Activated CD8-positive, alpha-beta memory T cell treated with anti-CD3 and anti-CD28 coated beads, Interleukin-2, amount 50 U/mL, for 48 hours (primary cell): ENCODE measurements at regions not wholly inside any gene's neighbourhood (a gene's known extent, or its start where the extent isn't known, plus 50 kb on each side); places are given as distances from the start of the nearest gene placed in this dataset.

ENCODE experiments used
- DNase-seq: peaks from one replicate; pipeline ENCODE4 v3.0.0-alpha.2; 2020

DNA sequence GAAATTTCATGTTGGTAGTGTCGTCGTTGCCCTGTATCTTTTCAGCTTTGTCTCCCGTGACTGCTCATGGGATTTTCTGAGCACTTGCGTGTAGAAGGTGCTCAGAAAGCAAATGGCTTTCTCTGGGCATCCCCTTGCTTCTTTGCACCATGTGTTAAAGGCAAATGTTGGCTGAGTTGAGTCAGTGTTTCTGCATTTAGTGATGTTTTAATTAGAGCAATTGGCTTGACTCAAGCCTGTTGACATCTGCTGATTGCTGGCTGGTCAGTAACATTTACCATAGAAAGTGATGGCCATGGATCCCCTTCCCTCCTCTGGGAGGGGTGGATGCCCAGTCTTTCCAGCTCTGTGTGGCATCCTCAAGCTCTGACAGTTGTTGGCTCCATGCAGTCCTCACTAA, 187.2 kb upstream of the MPHOSPH6 start:
- no peak for DNase-seq

GRCh38 chr16:82350560-82350959, 180.5 kb upstream of the MPHOSPH6 start:
- no peak for DNase-seq

DNA sequence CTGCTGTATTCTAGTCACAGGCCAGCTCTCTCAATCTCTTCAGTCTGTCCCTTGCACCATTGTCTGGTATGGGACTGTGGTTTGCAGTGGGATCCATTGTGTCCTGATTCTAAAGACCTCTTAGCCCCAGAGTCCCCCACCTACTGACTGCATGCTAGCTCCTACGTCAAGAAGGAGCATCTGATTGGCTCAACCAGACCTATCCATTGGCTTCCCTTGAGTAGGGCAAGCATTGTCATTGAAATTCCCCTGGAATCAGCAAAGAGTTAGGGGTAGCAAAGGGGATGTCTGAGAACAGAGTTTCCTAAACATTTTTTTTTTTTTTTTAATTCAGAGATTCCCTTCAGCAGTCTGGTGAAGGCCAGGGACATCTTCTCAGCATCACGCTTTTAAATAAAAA, 175.3 kb upstream of the MPHOSPH6 start:
- no peak for DNase-seq

GRCh38 chr16:82344157-82344556, 174.1 kb upstream of the MPHOSPH6 start:
- DNase-seq = no peak

GRCh38 chr16:82341146-82341669, 171.2 kb upstream of the MPHOSPH6 start:
- DNase-seq = no peak

- DNase-seq = no peak
These were observed 170.5 kb upstream of the MPHOSPH6 start for GRCh38 chr16:82340531-82340930.

GRCh38 chr16:82337355-82337754, 167.3 kb upstream of the MPHOSPH6 start:
- no peak for DNase-seq

- no peak for DNase-seq
These were observed 162.1 kb upstream of the MPHOSPH6 start for GRCh38 chr16:82331974-82332750.

DNA sequence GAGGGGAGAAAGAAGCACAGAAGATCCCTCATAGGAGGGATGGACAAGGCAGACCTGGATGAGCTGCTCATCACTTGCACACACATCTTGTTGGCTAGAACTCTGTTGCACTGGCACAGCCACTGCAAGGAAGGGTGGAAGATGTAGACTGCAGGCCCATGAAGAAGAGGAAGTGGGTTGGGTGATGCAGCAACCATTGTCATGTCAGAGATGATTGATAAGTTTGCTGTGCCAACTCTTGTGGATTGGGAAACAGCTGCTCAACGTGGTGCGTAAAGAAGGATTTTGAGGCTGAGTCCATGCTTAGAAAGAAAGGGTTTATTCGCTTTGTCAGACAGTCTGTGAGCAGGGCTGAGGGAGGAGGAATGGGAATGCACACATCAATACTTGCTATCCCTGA, 161.4 kb upstream of the MPHOSPH6 start:
- no peak for DNase-seq

GRCh38 chr16:82329504-82330192, 159.6 kb upstream of the MPHOSPH6 start:
- no peak for DNase-seq

DNA sequence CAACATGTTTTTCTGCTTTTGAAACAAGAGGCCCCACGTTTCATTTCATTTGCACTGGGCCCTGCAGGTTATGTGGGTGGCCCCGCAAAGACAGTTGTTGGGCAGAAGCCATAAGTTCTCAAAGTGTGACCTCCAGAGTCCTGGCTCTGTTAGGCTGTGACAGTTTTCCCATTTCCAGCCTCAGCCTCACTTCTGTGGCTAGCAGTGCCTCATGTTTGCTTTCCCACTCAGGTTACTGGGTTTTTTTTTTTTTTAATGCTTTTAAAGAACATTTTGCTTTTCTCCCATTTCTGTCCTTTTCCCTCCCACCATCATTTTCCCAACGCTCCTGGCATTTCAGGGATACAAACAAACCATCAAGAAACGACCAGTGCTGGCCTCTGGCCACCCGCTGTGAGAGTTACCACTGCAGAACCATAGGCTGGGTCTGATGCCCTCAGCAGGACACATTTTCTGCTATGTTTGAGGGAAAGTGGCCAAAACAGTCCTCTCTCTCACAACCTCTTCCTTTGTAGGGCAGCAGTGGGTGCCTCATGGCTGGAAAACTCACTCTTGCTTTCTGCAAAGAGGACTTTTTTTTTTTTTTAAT, 159.0 kb upstream of the MPHOSPH6 start:
- DNase-seq = no peak

GRCh38 chr16:82323171-82323570, 153.1 kb upstream of the MPHOSPH6 start:
- DNase-seq = no peak

GRCh38 chr16:82322177-82322576, 152.2 kb upstream of the MPHOSPH6 start:
- DNase-seq = no peak

DNA sequence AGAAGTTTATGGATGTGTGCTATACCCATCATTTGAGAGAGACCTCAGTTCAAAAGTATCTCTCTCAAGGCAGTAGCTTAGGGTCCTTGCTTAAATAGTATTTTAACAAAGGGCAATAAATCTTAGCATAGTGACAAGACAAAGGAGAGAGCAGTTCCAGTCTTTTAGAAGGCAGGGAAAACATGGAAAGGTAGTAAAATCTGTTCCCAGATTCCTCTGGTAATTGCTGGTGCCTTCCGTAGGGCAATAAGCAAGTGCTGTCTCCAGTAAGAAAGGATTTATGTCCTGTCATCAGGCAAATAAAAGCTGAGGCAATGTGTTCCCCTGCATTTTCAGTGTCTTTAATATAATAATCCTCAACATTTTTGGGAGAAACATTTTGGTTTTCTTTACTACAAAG, 149.0 kb upstream of the MPHOSPH6 start:
- no peak for DNase-seq

GRCh38 chr16:82317411-82318167, 147.6 kb upstream of the MPHOSPH6 start:
- DNase-seq = no peak

DNA sequence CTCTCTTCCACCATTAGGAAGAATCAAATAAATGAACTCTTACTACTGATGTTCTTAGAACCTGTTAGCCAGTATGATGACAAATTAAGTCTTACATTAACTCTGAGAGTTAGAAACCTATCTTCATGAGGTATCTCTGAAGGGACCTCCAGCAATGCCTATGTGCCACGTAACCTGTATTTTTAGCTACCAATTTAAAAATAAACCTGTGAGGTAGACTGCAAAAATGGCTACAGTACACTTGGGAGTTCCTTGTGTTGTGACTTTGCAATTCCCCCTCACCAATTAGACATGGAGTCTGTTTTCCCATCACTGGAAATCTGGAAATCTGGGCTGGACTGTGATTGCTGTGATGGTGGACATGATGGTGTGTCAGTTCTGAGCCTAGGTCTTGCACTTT, 143.7 kb upstream of the MPHOSPH6 start:
- DNase-seq = no peak

DNA sequence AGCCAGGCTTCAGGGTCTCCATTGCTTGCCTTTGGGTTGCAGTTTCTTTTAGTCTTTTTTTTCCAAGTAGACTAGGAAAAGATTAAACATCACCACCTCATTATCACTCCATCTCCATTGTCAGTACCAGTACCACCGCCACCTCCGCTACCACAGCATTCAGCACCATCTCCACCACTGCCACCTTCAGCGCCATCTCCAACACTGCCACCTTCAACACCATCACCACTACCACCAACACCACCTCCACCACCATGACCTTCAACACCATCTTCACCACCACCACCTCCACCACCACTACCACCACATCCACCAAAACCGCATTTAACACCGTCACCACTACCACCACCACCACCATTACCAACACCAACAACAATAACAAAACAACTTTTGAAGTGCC, 141.5 kb upstream of the MPHOSPH6 start:
- no peak for DNase-seq

DNA sequence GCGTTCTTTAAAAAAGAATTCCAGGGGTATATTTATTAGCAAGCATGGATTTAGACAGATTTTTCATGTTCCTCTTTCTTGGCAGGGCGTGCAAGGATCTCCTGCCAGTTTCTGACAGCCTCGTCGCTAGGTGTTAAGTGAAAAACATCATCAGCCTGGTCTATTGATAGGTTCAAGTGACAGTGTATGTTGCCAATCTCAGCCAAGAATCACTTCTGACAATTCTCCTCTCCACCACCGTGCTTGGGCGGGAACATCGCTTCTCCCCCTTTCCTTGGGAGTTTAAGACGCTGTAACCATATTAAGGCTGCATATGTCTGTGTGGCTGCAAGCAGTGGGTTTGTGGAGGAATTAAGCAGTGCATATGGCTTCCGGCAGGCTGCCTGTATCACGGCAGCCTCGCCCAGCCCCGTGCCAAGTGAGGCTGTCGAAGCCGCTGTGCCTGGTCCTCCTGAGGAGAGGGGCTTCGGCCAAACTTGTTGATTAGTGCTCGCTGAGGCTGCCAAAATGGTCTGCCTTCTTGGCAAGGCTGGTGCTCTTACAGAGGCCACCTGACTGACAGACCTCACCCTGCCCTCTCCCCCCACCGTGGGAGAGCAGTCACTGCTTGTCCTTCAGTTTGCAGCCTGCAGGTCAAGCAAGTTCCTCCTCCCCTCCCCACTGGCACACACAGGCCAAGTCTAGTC, 132.2 kb upstream of the MPHOSPH6 start:
- no peak for DNase-seq

- DNase-seq = no peak
These were observed 131.2 kb upstream of the MPHOSPH6 start for GRCh38 chr16:82301146-82301755.

DNA sequence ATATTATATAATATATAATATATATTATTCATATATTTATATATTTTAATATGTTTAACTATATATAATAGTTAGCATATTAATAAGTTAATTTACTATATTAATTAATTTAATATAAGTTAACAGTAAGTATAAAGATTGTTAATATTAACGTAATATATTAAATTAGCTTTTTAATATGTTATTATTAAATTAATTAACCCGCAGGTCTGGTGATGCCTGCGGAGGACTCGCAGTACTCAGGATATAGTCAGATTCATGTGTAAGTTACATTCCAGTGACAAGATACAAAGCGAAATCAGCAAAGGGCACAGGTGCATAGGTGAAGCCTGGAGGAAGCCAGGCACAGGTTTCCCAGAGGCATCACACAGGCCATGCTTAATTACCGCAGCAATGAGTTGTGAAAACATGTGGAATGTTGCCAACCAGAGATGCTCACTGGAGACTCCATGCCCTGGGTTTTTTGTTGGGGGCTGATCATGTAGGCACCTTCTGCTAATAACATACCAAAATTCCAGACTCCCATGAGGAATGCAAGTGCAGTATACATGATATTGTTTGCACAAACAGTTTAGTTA, 130.4 kb upstream of the MPHOSPH6 start:
- DNase-seq = no peak

- no peak for DNase-seq
These were observed 128.4 kb upstream of the MPHOSPH6 start for GRCh38 chr16:82298472-82298871.
